ENCODE measurements at regions not wholly inside any gene's neighbourhood (a gene's known extent, or its start where the extent isn't known, plus 50 kb on each side); places are given as distances from the start of the nearest gene placed in this dataset.

DNA sequence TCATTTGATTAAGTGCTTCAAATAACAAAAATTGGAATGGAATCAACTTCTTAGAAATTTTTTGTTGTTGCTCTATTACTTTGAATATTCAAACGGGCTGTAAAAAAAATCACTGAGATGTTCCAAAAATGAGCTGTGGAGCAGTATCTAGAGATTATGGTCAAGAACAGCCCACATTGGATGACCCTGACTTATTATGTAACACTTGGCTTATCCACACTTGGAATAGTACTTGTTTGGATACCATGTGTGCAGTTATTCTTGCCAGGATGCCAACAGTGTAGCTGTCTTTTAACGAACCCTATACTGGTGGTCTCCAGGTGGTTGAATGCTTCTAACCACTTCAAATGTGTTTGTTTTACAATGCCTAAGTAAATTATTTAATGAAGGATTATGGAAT is 64.9 kb upstream of the CAMK2D start:
- TF ChIP-seq, protein P1, sequence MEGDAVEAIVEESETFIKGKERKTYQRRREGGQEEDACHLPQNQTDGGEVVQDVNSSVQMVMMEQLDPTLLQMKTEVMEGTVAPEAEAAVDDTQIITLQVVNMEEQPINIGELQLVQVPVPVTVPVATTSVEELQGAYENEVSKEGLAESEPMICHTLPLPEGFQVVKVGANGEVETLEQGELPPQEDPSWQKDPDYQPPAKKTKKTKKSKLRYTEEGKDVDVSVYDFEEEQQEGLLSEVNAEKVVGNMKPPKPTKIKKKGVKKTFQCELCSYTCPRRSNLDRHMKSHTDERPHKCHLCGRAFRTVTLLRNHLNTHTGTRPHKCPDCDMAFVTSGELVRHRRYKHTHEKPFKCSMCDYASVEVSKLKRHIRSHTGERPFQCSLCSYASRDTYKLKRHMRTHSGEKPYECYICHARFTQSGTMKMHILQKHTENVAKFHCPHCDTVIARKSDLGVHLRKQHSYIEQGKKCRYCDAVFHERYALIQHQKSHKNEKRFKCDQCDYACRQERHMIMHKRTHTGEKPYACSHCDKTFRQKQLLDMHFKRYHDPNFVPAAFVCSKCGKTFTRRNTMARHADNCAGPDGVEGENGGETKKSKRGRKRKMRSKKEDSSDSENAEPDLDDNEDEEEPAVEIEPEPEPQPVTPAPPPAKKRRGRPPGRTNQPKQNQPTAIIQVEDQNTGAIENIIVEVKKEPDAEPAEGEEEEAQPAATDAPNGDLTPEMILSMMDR (conservative IDR thresholded peaks at IDR 0.05; ENCODE audit: low read depth, low read length), result no peak
- H3K4me3 ChIP-seq (ENCODE audit: low read depth, low read length), result no peak overlapping the region
- no peak for DNase-seq (ENCODE audit: low read depth)

DNA sequence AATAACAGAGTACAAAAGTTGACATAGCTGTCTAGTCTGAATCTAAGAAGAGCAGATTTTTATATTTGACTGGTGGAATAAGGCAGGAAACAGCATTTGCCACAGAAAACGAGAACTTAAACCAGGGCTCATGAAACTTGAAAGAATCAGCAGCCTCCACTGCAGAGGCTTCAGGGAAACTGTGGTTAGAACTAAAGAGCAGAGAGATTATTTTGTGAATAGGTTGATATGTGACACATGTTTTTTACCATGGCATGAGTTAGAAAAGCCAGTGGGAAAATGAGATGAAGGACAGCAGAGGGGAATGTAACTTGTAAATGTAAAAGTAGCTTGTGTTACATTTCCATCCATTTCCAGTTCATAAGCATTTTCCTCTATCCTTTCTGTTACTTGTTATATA is 63.7 kb upstream of the CAMK2D start:
- TF ChIP-seq, protein P1 (conservative IDR thresholded peaks at IDR 0.05; ENCODE audit: low read depth, low read length), result no peak

DNA sequence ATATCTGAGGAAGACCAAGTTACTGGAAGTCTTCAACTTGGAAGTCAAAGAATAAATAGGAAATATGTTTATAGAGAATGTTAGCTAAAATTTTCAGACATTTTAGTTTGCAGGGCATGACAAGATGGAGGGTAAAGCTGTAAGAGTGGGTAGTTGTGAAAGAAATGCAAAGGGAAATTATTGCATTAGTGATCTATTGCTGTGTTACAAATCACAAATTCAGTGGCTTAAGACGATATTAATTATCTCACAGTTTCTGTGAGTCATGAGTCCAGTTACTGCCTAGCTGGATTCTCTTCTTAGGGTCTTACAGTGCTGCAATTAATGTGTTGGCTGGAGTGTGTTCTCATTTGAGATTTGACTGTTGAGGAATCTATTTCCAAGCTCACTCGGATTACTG is 62.9 kb upstream of the CAMK2D start:
- TF ChIP-seq, protein P1 (conservative IDR thresholded peaks at IDR 0.05; ENCODE audit: low read depth, low read length), result no peak
- no peak overlapping the region for H3K4me3 ChIP-seq (ENCODE audit: low read depth, low read length)
- DNase-seq (ENCODE audit: low read depth), result no peak

More for the DNA sequence above, 63.7 kb upstream of the CAMK2D start:
- no peak overlapping the region for H3K4me3 ChIP-seq (ENCODE audit: low read depth, low read length)
- DNase-seq (ENCODE audit: low read depth), result no peak

DNA sequence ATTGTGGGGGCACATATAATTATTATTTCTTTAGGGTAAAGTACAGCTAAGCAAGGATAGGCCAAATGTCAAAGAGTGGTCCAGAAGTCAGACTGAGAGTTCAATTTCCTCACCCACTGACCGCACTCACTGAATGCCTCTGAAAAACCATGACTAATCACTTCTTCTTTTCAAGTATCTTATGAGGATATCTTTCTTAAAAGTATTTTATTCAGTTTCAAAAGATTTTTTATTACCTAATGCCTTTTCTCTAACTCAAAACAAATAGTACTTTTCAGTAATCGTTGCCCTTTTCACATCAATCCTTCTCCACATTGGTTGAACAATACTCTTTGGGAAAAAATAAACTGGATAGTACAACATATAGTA is 61.7 kb upstream of the CAMK2D start:
- no peak overlapping the region for H3K4me3 ChIP-seq (ENCODE audit: low read depth, low read length)
- TF ChIP-seq, protein P1 (conservative IDR thresholded peaks at IDR 0.05; ENCODE audit: low read depth, low read length), result no peak
- DNase-seq (ENCODE audit: low read depth), result peak; percentile 64

DNA sequence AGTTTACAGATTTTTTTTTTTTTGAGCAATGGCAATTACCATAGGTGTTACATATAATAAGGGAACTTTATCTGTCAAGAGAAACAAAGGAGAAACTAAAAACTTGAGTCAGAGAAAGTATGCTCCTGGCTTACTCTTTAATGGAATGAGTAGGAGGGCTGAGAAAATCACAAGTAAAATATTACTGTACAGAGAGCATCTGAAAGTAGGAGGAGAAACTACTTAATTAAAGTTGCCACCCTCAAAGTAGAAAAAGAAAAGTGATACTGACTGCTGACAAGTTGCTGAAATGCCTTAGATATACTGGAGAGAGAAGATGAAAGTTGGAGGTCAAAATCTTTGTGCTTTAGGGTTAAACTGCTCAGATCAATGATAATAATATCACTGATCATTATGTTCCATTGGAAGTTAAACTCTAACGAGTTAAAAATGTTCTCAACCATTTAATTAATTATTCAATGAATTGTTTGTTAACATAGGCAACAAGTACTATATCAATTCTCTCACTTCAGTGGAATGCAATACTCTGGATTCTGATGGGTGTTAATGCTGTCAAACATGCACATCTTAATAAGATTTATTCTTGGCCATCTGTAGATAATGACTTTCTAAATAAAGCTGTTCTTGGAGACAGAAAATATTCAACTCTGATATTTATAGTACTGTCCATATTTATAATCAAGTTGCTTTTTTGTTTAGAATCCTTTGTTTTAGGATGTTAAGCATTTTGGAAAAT is 61.2 kb upstream of the CAMK2D start:
- TF ChIP-seq, protein P1 (conservative IDR thresholded peaks at IDR 0.05; ENCODE audit: low read depth, low read length), result no peak
- DNase-seq (ENCODE audit: low read depth), result no peak

DNA sequence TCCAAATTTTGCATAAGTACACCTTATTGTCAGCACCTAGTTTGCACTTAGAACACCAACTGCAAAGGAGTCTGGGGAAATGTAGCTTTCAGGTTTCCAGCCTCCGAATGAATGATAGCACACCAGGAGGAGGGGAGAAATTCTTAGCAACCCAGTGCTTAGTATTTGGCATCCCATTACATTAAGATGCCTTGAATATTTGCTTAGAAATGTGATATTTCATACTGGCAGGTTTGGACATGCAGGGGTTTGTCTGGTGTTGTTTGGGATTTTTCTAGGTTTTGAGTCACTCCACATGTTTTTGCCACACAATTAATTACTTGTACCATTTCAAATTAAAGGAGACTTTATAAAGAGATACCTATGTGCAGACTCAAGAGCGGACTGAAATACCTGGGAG is 60.3 kb upstream of the CAMK2D start:
- peak; percentile 47 for DNase-seq (ENCODE audit: low read depth)
- TF ChIP-seq, protein P1 (conservative IDR thresholded peaks at IDR 0.05; ENCODE audit: low read depth, low read length), result no peak
- H3K4me3 ChIP-seq (ENCODE audit: low read depth, low read length), result no peak overlapping the region

More for the DNA sequence above, 61.2 kb upstream of the CAMK2D start:
- no peak overlapping the region for H3K4me3 ChIP-seq (ENCODE audit: low read depth, low read length)

DNA sequence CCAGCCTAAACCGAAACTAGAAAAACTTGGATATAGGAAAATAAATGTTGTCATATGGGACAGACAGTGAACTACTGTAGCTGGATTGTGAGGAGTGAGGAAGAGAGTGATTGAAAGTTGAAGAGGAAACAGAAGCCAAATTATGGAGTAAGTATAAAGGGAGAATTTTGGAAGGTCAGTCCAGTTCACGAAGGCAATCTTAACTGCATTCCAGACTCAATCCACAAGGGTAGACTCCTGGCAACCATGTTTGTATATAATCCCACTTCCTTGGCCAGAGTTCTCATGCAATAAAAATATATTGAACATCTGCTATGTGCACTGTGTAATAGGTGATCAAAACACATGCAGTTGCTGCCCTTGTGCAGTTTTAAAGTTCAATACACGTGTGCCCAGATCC is 58.6 kb upstream of the CAMK2D start:
- H3K4me3 ChIP-seq (ENCODE audit: low read depth, low read length), result no peak overlapping the region
- DNase-seq (ENCODE audit: low read depth), result no peak
- TF ChIP-seq, protein P1 (conservative IDR thresholded peaks at IDR 0.05; ENCODE audit: low read depth, low read length), result no peak
